Body of pancreas (tissue), 4 donors: ENCODE measurements at regions not wholly inside any gene's neighbourhood (a gene's known extent, or its start where the extent isn't known, plus 50 kb on each side); places are given as distances from the start of the nearest gene placed in this dataset.

Experiments
- ATAC-seq: fragments of 150-250 bp; one replicate; pipeline ENCODE4 v1.9.1; 2016
- DNase-seq, 4 donors: peaks; one replicate each; pipeline ENCODE4 v3.0.0-alpha.2; 2019
- H3K27ac ChIP-seq, 4 donors: fragments of 200-600 bp; sonication (generic); 1 replicate in 3 of 4; 2 replicates in 1 of 4; pipeline versions ENCODE4 v1.5.1 to v1.6.1; 2016 to 2019; ENCODE audit warnings: mild to moderate bottlenecking in 1 of 4, mixed read lengths in 1 of 4, moderate library complexity in 1 of 4
- H3K27me3 ChIP-seq, 2 donors: fragments of 200-600 bp; sonication (generic); one replicate each; pipeline ENCODE4 v1.6.0; 2016; ENCODE audit warnings: mild to moderate bottlenecking in 1 of 2
- H3K36me3 ChIP-seq, 2 donors: fragments of 200-600 bp; sonication (generic); replicated peaks in 1 of 2; 2 replicates each; pipeline ENCODE4 v1.5.1; 2016; ENCODE audit warnings: low read depth in 2 of 2; ENCODE audit not compliant: insufficient read depth in 1 of 2
- H3K4me1 ChIP-seq: fragments of 200-600 bp; sonication (generic); one replicate; pipeline ENCODE4 v1.6.0; 2016
- H3K4me3 ChIP-seq, 2 donors: fragments of 200-600 bp; sonication (generic); 1 replicate in 1 of 2; 2 replicates in 1 of 2; pipeline ENCODE4 v1.5.1; 2016 to 2019
- H3K9me3 ChIP-seq, 3 donors: fragments of 200-600 bp; sonication (generic); 1 replicate in 2 of 3; 2 replicates in 1 of 3; pipeline ENCODE4 v1.5.1; 2016
- POLR2A ChIP-seq, 3 donors: fragments of 450-650 bp; IDR thresholded peaks; one replicate each; pipeline ENCODE4 v1.6.1; 2016; ENCODE audit warnings: antibody characterized with exemption in 3 of 3, mild to moderate bottlenecking in 2 of 3
- WGBS, 2 donors: methylation state at CpG; one replicate each; pipeline ENCODE4 v1.1.5; 2017; 5-methylcytosine and 5-hydroxymethylcytosine counted together
- intact Hi-C: fragments of 100-400 bp; cut with DNase I; formaldehyde crosslinking; loops from one replicate; pipeline ENCODE4 v1.15.1; 2023
- TF ChIP-seq, protein P1 (sequence below), 7 experiments: fragments of 450-650 bp in 4 of 7; fragments of 200-600 bp in 3 of 7; sonication (generic) in 3 of 7; IDR thresholded peaks; one replicate each; pipeline ENCODE4 v1.5.1; 2016 to 2019; ENCODE audit warnings: antibody characterized with exemption in 7 of 7

GRCh38 chr4:130449741-130450140, 1353.8 kb downstream of the C4orf33 start:
- Histone ChIP-seq H3K27ac (no peak overlapping the region), H3K4me1 (no peaks in the 10 kb centered on the region), H3K36me3 (no peaks in the 10 kb centered on the region), H3K4me3 (no peak overlapping the region), H3K9me3 (no peaks in the 10 kb centered on the region), H3K27me3 (no peaks in the 10 kb centered on the region)
- intact Hi-C loops = no loop called here
- DNase-seq (no peak), ATAC-seq (no peak)
- TF ChIP-seq POLR2A (IDR thresholded peaks at IDR 0.05) = no peak
- TF ChIP-seq, protein P1, sequence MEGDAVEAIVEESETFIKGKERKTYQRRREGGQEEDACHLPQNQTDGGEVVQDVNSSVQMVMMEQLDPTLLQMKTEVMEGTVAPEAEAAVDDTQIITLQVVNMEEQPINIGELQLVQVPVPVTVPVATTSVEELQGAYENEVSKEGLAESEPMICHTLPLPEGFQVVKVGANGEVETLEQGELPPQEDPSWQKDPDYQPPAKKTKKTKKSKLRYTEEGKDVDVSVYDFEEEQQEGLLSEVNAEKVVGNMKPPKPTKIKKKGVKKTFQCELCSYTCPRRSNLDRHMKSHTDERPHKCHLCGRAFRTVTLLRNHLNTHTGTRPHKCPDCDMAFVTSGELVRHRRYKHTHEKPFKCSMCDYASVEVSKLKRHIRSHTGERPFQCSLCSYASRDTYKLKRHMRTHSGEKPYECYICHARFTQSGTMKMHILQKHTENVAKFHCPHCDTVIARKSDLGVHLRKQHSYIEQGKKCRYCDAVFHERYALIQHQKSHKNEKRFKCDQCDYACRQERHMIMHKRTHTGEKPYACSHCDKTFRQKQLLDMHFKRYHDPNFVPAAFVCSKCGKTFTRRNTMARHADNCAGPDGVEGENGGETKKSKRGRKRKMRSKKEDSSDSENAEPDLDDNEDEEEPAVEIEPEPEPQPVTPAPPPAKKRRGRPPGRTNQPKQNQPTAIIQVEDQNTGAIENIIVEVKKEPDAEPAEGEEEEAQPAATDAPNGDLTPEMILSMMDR (IDR thresholded peaks at IDR 0.05) = no peak

DNA sequence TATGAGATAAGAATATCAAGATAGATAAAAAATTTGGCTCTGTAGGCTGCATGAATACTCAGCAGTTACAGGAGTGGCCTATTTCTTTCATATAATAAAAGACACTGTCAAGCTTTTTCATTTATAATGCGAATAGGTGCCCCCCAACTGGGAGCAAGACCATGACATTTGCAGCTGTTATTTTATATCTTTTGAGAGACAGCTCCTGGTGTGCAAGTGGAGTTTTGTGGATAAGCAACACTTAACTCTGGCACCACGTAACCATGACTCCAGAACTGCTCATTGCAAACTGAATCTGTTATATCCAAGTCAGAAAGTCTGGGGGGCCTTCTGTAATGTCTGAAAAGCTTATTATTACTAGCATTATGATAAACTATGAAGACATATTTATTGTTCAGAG, 1372.4 kb downstream of the C4orf33 start:
- 65 to 78% methylated on average over 2 of the region's 2 CpGs for WGBS, 2 donors

GRCh38 chr4:130478406-130478805, 1382.5 kb downstream of the C4orf33 start:
- DNase-seq = no peak
- intact Hi-C loops = no loop called here
- Histone ChIP-seq H3K4me1 (no peaks in the 10 kb centered on the region), H3K27ac (no peak overlapping the region), H3K36me3 (no peaks in the 10 kb centered on the region), H3K4me3 (no peak overlapping the region), H3K27me3 (no peaks in the 10 kb centered on the region), H3K9me3 (no peaks in the 10 kb centered on the region)
- no peak for ATAC-seq
- TF ChIP-seq POLR2A (IDR thresholded peaks at IDR 0.05) = no peak
- TF ChIP-seq, protein P1 (IDR thresholded peaks at IDR 0.05) = no peak
- WGBS, 2 donors = 65 to 73% methylated on average over 3 of the region's 3 CpGs

More for the DNA sequence above, 1372.4 kb downstream of the C4orf33 start:
- intact Hi-C loops = no loop called here
- no peaks in the 10 kb centered on the region for H3K27me3 ChIP-seq
- no peak for TF ChIP-seq POLR2A (IDR thresholded peaks at IDR 0.05)
- TF ChIP-seq, protein P1 (IDR thresholded peaks at IDR 0.05) = no peak
- H3K4me3 ChIP-seq = no peak overlapping the region
- no peak for ATAC-seq
- H3K36me3 ChIP-seq = no peaks in the 10 kb centered on the region
- no peaks in the 10 kb centered on the region for H3K9me3 ChIP-seq
- no peak overlapping the region for H3K27ac ChIP-seq
- DNase-seq = no peak
- no peaks in the 10 kb centered on the region for H3K4me1 ChIP-seq

DNA sequence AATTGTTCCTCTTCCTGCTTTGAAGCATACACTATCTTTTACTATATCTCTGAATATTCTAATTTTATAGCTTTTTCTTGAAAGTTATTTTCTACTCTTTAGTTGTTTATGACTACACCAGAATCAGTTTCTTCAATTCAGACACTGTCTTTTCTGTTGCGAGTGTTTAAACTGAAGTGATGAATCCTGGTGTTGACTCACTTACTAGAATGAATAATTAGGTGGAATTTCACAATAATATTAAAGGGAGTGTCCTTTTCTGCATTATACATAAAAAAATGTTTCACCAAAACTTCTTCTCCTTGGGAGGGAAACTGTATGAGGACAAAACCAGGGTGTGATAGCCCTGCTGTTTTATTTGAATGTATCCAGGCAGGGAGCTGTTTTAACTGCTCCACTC, 1383.1 kb downstream of the C4orf33 start:
- intact Hi-C loops = no loop called here
- TF ChIP-seq, protein P1 (IDR thresholded peaks at IDR 0.05) = no peak
- no peak for TF ChIP-seq POLR2A (IDR thresholded peaks at IDR 0.05)
- 88 to 95% methylated on average over 1 of the region's 1 CpG for WGBS, 2 donors
- H3K4me1 ChIP-seq = no peaks in the 10 kb centered on the region
- no peak for DNase-seq
- no peaks in the 10 kb centered on the region for H3K9me3 ChIP-seq
- ATAC-seq = no peak
- no peaks in the 10 kb centered on the region for H3K36me3 ChIP-seq
- H3K4me3 ChIP-seq = no peak overlapping the region
- no peaks in the 10 kb centered on the region for H3K27me3 ChIP-seq
- no peak overlapping the region for H3K27ac ChIP-seq

DNA sequence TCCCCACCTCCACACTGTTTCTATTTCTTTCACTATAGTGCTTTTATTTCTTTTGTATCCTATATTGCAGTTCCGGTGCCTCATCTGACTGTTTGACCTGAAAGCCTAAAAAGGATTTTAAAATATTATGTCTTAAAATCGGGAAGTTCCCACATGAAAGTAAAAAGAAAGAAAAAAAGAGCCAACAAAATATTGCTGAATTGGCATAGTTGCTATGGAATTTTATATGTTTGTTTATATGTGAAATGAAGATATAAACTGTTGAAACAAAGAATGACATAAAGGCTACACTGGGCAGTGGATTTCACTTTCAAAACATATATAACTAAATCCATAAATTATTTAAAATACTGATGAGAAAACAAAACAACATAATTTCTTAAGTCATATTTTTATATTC, 1383.7 kb downstream of the C4orf33 start:
- Histone ChIP-seq H3K27me3 (no peaks in the 10 kb centered on the region), H3K4me1 (no peaks in the 10 kb centered on the region), H3K36me3 (no peaks in the 10 kb centered on the region), H3K27ac (no peak overlapping the region), H3K9me3 (no peaks in the 10 kb centered on the region), H3K4me3 (no peak overlapping the region)
- WGBS, 2 donors = 67 to 79% methylated on average over 2 of the region's 2 CpGs
- intact Hi-C loops = no loop called here
- DNase-seq = no peak
- no peak for ATAC-seq
- TF ChIP-seq POLR2A (IDR thresholded peaks at IDR 0.05) = no peak
- TF ChIP-seq, protein P1 (IDR thresholded peaks at IDR 0.05) = no peak
